HL-60 (cell line): ENCODE measurements at regions not wholly inside any gene's neighbourhood (a gene's known extent, or its start where the extent isn't known, plus 50 kb on each side); places are given as distances from the start of the nearest gene placed in this dataset.

Experiments used
- CTCF ChIP-seq: IDR thresholded peaks from one replicate; pipeline ENCODE4 v1.5.1; 2011; ENCODE audit warnings: low read length, control low read depth, inconsistent platforms; ENCODE audit not compliant: insufficient read depth
- GABPA ChIP-seq: IDR thresholded peaks from 2 replicates; pipeline ENCODE4 v1.6.1; 2012; ENCODE audit warnings: low read depth
- POLR2AphosphoS5 ChIP-seq: IDR thresholded peaks from 2 replicates; pipeline ENCODE4 v1.6.1; 2012; ENCODE audit warnings: low read depth
- REST ChIP-seq: IDR thresholded peaks from 2 replicates; pipeline ENCODE4 v1.6.1; 2012; ENCODE audit warnings: low read depth; ENCODE audit not compliant: insufficient replicate concordance
- SPI1 ChIP-seq: IDR thresholded peaks from 2 replicates; pipeline ENCODE4 v1.6.1; 2012; ENCODE audit warnings: low read depth, mild to moderate bottlenecking, borderline replicate concordance

GRCh38 chr4:31979988-31980387 is 1259.8 kb downstream of the PCDH7 start:
- TF ChIP-seq CTCF (no peak), SPI1 (no peak), POLR2AphosphoS5 (no peak), REST (no peak), GABPA (no peak)
